CD4-positive, CD25-positive, alpha-beta regulatory T cell (primary cell): ENCODE measurements at regions not wholly inside any gene's neighbourhood (a gene's known extent, or its start where the extent isn't known, plus 50 kb on each side); places are given as distances from the start of the nearest gene placed in this dataset.
A peak's percentile ranks its signal among the peaks of the same experiment; 100 is the strongest.

ENCODE experiments used
- ATAC-seq, 2 donors: fragments of 150-1000 bp; cut with Tn5 transposase; one replicate each; pipeline ENCODE4 v1.10.0; 2021; ENCODE audit warnings: low read depth in 2 of 2, moderate number of reproducible peaks in 2 of 2, moderate library complexity in 1 of 2
- DNase-seq, 3 donors: peaks; one replicate each; pipeline versions ENCODE4 v3.0.0 to v3.0.0-alpha.2; 2012 to 2022; ENCODE audit warnings: mixed read lengths in 1 of 3
- H3K27ac ChIP-seq: one replicate; pipeline ENCODE4 v1.7.0; 2013; ENCODE audit warnings: mild to moderate bottlenecking, low read length; ENCODE audit not compliant: insufficient read depth, poor library complexity, severe bottlenecking
- H3K27me3 ChIP-seq: one replicate; pipeline ENCODE4 v1.7.0; 2013; ENCODE audit warnings: low read length; ENCODE audit not compliant: control insufficient read depth, insufficient read depth
- H3K36me3 ChIP-seq: one replicate; pipeline ENCODE4 v1.7.0; 2013; ENCODE audit warnings: mild to moderate bottlenecking, low read length, moderate library complexity; ENCODE audit not compliant: control insufficient read depth, insufficient read depth
- H3K4me1 ChIP-seq: 2 replicates; pipeline ENCODE4 v1.7.0; 2013; ENCODE audit warnings: mild to moderate bottlenecking, low read length; ENCODE audit not compliant: insufficient read depth, control insufficient read depth, poor library complexity, severe bottlenecking
- H3K4me3 ChIP-seq: one replicate; pipeline ENCODE4 v1.7.0; 2013; ENCODE audit warnings: low read depth, mild to moderate bottlenecking, low read length, moderate library complexity
- H3K9me3 ChIP-seq, 2 experiments: 1 replicate in 1 of 2; 2 replicates in 1 of 2; pipeline ENCODE4 v1.7.0; 2013; ENCODE audit warnings: low read length in 2 of 2, mild to moderate bottlenecking in 1 of 2, moderate library complexity in 1 of 2; ENCODE audit not compliant: control insufficient read depth in 2 of 2
- H3K27ac Mint-ChIP-seq, 3 donors: one replicate each; pipeline ENCODE4 v1.8.0; 2020 to 2022; ENCODE audit warnings: mild to moderate bottlenecking in 3 of 3, mixed read lengths in 3 of 3, moderate library complexity in 2 of 3
- H3K27me3 Mint-ChIP-seq: one replicate; pipeline ENCODE4 v1.8.0; 2022; ENCODE audit warnings: mild to moderate bottlenecking, mixed read lengths
- H3K36me3 Mint-ChIP-seq: one replicate; pipeline ENCODE4 v1.8.0; 2020; ENCODE audit warnings: mixed read lengths
- H3K4me1 Mint-ChIP-seq, 4 donors: one replicate each; pipeline ENCODE4 v1.8.0; 2020 to 2022; ENCODE audit warnings: mixed read lengths in 4 of 4, mild to moderate bottlenecking in 1 of 4
- H3K4me3 Mint-ChIP-seq, 4 donors: one replicate each; pipeline ENCODE4 v1.8.0; 2020 to 2022; ENCODE audit warnings: mild to moderate bottlenecking in 4 of 4, mixed read lengths in 4 of 4, moderate library complexity in 3 of 4
- H3K9me3 Mint-ChIP-seq, 7 donors: one replicate each; pipeline ENCODE4 v1.8.0; 2020 to 2022; ENCODE audit warnings: mixed read lengths in 7 of 7, mild to moderate bottlenecking in 3 of 7, moderate library complexity in 2 of 7

DNA sequence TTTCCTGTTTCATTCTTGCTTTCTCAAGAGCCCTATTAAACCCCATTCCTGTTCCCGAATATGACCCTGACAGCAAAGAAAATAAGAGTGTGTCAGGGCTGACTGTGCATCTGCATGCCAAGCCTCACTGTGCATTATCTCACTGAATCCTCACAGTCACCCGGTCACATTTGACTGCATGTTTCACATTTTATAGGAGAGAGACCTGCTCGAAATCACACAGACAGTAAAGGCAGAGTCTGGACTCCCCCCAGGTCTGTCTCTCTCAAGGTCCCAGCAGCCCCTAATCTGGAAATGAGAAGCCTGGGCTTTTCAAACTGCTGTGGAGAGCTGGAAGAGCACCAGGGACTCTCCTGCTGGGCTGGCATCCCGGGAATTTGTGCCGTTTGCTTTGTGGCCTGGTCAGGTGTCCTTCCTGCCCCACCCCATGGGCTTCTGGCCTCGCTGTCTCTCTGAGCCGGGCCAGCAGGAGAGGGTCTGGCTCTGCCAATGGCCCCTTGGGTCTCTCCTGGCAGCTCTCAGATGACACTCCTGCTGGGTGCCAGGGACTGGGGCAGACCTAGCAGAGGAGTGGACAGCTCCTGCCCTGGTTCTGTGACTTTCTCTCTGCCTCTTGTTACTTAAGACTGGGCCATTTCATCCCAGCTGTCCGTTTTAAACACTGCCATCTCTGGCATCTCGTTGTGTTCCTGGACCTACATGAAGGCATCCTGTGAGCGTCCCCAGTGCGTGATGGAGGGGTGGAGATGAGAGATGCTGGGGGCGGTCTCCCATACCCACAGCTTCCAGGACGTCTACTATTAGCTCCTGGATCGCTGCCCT is 173.6 kb downstream of the ARHGAP12 start:
- Mint-ChIP-seq H3K36me3 (no peaks in the 10 kb centered on the region), H3K9me3 (no peaks in the 10 kb centered on the region), H3K4me1 (peaks cover 0 to 5% (median 3%) of the 10 kb centered on the region in 4 donors), H3K27me3 (no peaks in the 10 kb centered on the region), H3K4me3 (peak overlapping the region in 1 of 4 donors; percentile 26), H3K27ac (no peak overlapping the region)
- H3K4me1 ChIP-seq: peaks cover 9% of the 10 kb centered on the region
- H3K9me3 ChIP-seq: no peaks in the 10 kb centered on the region
- no peaks in the 10 kb centered on the region for H3K27me3 ChIP-seq
- no peak for DNase-seq
- H3K27ac ChIP-seq: no peak overlapping the region
- no peak for ATAC-seq
- H3K36me3 ChIP-seq: no peaks in the 10 kb centered on the region
- no peak overlapping the region for H3K4me3 ChIP-seq

DNA sequence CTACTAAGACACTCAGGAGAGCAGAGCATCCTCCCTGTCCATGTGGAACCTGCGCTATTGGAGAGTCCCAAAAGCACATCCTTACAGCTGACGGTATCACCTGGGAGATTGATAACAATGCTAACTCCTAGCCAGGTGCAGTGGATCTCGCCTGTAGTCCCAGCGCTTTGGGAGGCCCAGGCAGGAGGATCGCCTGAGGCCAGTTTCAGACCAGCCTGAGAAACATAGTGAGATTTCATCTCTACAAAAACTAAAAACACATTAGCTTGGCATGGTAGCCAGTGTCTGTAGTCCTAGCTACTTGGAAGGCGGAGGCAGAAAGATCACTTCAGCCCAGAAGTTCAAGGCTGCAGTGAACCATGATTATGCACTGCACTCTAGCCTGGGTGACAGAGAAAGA is 174.9 kb downstream of the ARHGAP12 start:
- H3K36me3 ChIP-seq: no peaks in the 10 kb centered on the region
- no peaks in the 10 kb centered on the region for H3K27me3 ChIP-seq
- Mint-ChIP-seq H3K4me1 (no peaks in the 10 kb centered on the region), H3K9me3 (no peaks in the 10 kb centered on the region), H3K27ac (no peak overlapping the region), H3K36me3 (no peaks in the 10 kb centered on the region), H3K27me3 (no peaks in the 10 kb centered on the region), H3K4me3 (peak overlapping the region in 1 of 4 donors; percentile 57)
- H3K4me1 ChIP-seq: no peaks in the 10 kb centered on the region
- no peaks in the 10 kb centered on the region for H3K9me3 ChIP-seq
- no peak for ATAC-seq
- no peak overlapping the region for H3K27ac ChIP-seq
- no peak overlapping the region for H3K4me3 ChIP-seq
- DNase-seq: no peak

DNA sequence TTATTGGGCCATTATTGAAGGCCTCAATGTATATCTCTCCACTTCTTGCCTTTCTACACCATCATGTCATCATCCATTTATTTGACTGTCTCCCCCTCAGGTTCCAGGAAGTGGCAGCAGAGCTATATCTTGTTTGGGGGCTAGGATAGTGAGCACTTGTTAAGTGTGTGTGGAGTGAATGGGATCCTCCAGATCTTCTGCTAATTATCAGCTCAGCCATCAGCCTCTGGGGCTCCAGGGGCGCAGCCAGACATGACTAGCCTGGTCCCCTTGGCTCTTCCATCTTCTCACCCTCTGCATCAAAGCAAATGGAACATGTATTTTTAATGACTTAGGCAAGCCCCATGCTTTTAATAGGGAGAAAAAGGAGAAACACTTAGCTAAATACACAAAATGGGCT is 176.5 kb downstream of the ARHGAP12 start:
- no peak for ATAC-seq
- H3K27ac Mint-ChIP-seq: no peak overlapping the region
- H3K27me3 ChIP-seq: no peaks in the 10 kb centered on the region
- no peaks in the 10 kb centered on the region for H3K36me3 ChIP-seq
- H3K27me3 Mint-ChIP-seq: no peaks in the 10 kb centered on the region
- no peak overlapping the region for H3K27ac ChIP-seq
- H3K4me3 ChIP-seq: no peak overlapping the region
- H3K4me3 Mint-ChIP-seq: no peak overlapping the region
- H3K36me3 Mint-ChIP-seq: no peaks in the 10 kb centered on the region
- DNase-seq: no peak
- H3K9me3 ChIP-seq: no peaks in the 10 kb centered on the region
- H3K9me3 Mint-ChIP-seq: no peaks in the 10 kb centered on the region
- H3K4me1 Mint-ChIP-seq: no peaks in the 10 kb centered on the region
- H3K4me1 ChIP-seq: no peaks in the 10 kb centered on the region

DNA sequence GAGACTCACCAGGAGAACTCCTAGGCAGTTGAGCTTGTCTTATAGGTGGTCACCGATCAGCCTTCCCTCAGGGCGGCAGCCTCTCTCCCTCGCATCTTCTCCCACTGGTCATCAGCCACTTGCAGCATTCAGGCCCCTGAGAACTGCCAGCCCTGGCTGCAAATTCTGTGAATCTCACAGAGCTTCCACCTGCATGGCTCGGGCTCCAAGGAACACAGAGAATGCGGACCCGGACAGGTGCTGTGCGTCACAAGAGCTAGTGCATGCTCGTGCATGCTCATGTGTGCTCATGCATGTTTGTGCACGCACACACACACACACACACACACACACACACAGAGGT is 176.9 kb downstream of the ARHGAP12 start:
- no peak overlapping the region for H3K27ac Mint-ChIP-seq
- Histone ChIP-seq H3K36me3 (no peaks in the 10 kb centered on the region), H3K27me3 (no peaks in the 10 kb centered on the region), H3K4me3 (no peak overlapping the region), H3K4me1 (no peaks in the 10 kb centered on the region), H3K27ac (no peak overlapping the region), H3K9me3 (no peaks in the 10 kb centered on the region)
- DNase-seq: no peak
- H3K27me3 Mint-ChIP-seq: no peaks in the 10 kb centered on the region
- ATAC-seq: no peak
- no peaks in the 10 kb centered on the region for H3K36me3 Mint-ChIP-seq
- no peak overlapping the region for H3K4me3 Mint-ChIP-seq
- H3K4me1 Mint-ChIP-seq: no peaks in the 10 kb centered on the region
- H3K9me3 Mint-ChIP-seq: no peaks in the 10 kb centered on the region

DNA sequence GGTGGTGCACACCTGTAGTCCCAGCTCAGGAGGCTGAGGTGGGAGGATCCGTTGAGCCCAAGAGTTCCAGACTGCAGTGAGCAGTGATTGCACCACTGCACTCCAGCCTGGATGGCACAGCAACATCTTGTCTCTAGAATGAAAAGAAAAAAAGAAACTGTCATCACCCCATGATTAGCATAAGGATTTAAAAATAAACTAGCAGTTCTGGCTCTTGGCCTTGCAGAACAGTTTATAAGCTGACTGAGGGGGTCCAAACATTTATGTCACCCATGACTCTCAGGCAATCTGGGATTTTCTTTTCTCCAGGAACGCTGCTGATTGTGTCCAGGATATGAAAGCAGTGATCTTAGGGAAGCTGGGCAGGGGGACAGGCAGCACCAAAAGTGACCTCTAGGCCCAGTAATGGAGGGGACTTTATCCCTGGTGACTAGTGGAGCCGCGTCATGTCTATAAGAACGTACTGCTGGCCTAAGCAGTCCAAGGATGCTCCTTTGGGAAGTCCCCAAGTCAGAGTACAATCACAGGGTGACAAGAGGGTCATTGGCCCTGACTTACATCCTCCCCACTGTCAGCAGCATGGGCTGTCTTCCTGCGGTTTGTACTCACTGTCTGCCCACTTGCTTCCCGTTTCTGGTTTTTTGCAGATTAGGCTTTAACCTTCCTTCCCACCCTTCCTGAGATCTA is 177.4 kb downstream of the ARHGAP12 start:
- ATAC-seq: peak in 1 of 2 donors; percentile 27
- H3K9me3 ChIP-seq: no peaks in the 10 kb centered on the region
- H3K27me3 ChIP-seq: no peaks in the 10 kb centered on the region
- no peaks in the 10 kb centered on the region for H3K4me1 ChIP-seq
- H3K27ac ChIP-seq: no peak overlapping the region
- Mint-ChIP-seq H3K27me3 (no peaks in the 10 kb centered on the region), H3K4me1 (no peaks in the 10 kb centered on the region), H3K36me3 (no peaks in the 10 kb centered on the region), H3K27ac (no peak overlapping the region), H3K9me3 (no peaks in the 10 kb centered on the region), H3K4me3 (no peak overlapping the region)
- no peak overlapping the region for H3K4me3 ChIP-seq
- DNase-seq: no peak
- H3K36me3 ChIP-seq: no peaks in the 10 kb centered on the region

DNA sequence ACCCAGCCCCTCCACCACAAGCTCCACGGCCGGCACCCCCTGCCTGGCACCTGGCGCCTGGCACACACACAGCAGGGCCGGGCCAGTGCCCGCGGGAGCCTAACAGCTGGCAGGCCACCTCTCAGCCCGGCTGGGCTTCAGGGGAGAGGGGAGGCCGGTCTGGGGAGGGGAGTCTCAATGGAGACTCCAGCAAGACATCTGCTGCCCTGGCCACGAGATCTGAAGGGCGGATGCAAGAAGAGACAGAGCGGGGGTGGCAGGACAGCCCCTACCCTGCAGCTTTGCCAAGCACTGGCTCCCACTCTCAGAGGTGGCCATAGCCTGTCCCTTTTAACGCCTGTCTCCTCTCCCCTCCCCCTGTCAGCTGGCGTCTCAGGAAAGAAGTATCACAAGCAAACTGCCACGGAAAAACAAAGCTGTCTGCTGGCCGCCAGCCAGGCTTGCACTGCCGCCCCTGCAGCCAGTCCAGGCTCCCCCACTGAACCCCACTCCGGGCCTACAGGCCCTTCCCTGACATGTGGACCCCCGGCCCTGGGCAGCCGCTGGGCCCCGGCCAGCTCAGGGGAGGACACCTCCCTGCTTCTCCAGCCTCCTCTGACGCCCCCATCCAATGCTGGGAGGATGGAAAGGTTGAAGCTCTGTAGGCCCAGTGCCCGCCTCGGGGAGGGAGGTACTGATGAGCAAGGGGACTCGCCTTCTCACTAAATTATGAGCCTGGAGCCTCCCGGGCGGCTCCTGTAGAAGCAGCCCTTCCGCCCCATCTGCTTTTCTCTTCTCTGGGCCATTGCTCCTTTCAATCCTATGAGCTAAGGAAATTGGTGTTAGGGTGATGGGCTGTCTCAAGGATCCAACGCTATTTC is 178.4 kb downstream of the ARHGAP12 start:
- no peaks in the 10 kb centered on the region for H3K9me3 Mint-ChIP-seq
- no peak overlapping the region for H3K27ac Mint-ChIP-seq
- no peaks in the 10 kb centered on the region for H3K36me3 Mint-ChIP-seq
- Histone ChIP-seq H3K27me3 (no peaks in the 10 kb centered on the region), H3K27ac (no peak overlapping the region), H3K4me3 (no peak overlapping the region), H3K9me3 (no peaks in the 10 kb centered on the region), H3K4me1 (peaks cover 5% of the 10 kb centered on the region), H3K36me3 (no peaks in the 10 kb centered on the region)
- DNase-seq (no peak), ATAC-seq (no peak)
- peaks cover 0 to 7% (median 5%) of the 10 kb centered on the region in 4 donors for H3K4me1 Mint-ChIP-seq
- no peak overlapping the region for H3K4me3 Mint-ChIP-seq
- no peaks in the 10 kb centered on the region for H3K27me3 Mint-ChIP-seq

DNA sequence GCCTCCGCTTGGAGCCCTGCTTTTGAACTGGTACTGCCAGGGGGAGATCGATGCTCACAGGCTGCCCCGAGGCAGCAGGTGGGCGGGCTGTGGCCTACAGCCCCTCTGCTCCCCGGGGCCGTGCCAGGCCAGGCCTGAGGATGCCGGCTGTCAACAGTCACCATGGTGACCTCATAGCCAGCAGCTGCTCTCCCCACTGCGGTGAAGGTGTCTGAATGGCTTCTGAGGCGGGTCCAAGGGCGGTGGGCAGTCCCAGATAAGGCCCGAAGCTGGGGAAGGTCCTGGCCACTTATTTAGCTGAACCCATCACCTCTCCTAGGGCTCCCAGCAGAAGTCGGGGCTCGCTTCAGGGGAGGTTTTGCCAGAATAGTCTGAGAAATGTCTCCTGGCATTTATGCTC is 179.3 kb downstream of the ARHGAP12 start:
- no peak for ATAC-seq
- Histone ChIP-seq H3K36me3 (no peaks in the 10 kb centered on the region), H3K4me1 (peaks cover 5% of the 10 kb centered on the region), H3K9me3 (no peaks in the 10 kb centered on the region), H3K27me3 (no peaks in the 10 kb centered on the region), H3K27ac (no peak overlapping the region), H3K4me3 (no peak overlapping the region)
- H3K4me3 Mint-ChIP-seq: no peak overlapping the region
- no peak for DNase-seq
- no peaks in the 10 kb centered on the region for H3K9me3 Mint-ChIP-seq
- H3K27me3 Mint-ChIP-seq: no peaks in the 10 kb centered on the region
- H3K27ac Mint-ChIP-seq: no peak overlapping the region
- H3K36me3 Mint-ChIP-seq: no peaks in the 10 kb centered on the region
- H3K4me1 Mint-ChIP-seq: peaks cover 0 to 8% (median 5%) of the 10 kb centered on the region in 4 donors
